Caco-2 (cell line): ENCODE measurements at regions not wholly inside any gene's neighbourhood (a gene's known extent, or its start where the extent isn't known, plus 50 kb on each side); places are given as distances from the start of the nearest gene placed in this dataset.

ENCODE experiments used
- BruUV-seq: library from RNA; stranded (reverse); fragments of 400-500 nt; replicated peaks from 2 replicates; lab custom pipeline; 2021; lab: Mats Ljungman, UMichigan
- CTCF ChIA-PET: fragments of 300-600 bp; sonication (Branson Sonifier 250); formaldehyde crosslinking; loops from one replicate; lab custom pipeline; 2022; ENCODE audit warnings: antibody characterized with exemption; lab: Charles Lee
- POLR2A ChIA-PET: fragments of 300-600 bp; sonication (Branson Sonifier 250); formaldehyde crosslinking; loops from one replicate; lab custom pipeline; 2022; ENCODE audit warnings: antibody characterized with exemption; lab: Charles Lee
- DNase-seq, 2 experiments: peaks; one replicate each; pipeline versions ENCODE4 v3.0.0 to v3.0.0-alpha.2; 2020 to 2022
- H3K27me3 ChIP-seq: replicated peaks from 2 replicates; pipeline ENCODE4 v1.6.0; 2011; ENCODE audit warnings: low read length; ENCODE audit not compliant: control insufficient read depth, insufficient read depth
- H3K36me3 ChIP-seq: 2 replicates; pipeline ENCODE4 v1.5.1; 2011; ENCODE audit warnings: low read length; ENCODE audit not compliant: control insufficient read depth, insufficient read depth
- H3K4me1 ChIP-seq: fragments of 250-450 bp; sonication (Bioruptor Pico); 2 replicates; pipeline ENCODE4 v1.5.1; 2020; ENCODE audit warnings: mild to moderate bottlenecking
- H3K4me3 ChIP-seq: 2 replicates; pipeline ENCODE4 v1.5.1; 2011; ENCODE audit warnings: low read depth, mild to moderate bottlenecking, control low read depth, low read length
- H3K9me3 ChIP-seq: fragments of 250-450 bp; sonication (Bioruptor Pico); 2 replicates; pipeline ENCODE4 v1.5.1; 2020; ENCODE audit warnings: mild to moderate bottlenecking, moderate library complexity
- H3K27ac Mint-ChIP-seq: one replicate; pipeline ENCODE4 v1.8.0; 2022; ENCODE audit warnings: mixed read lengths; ENCODE audit not compliant: unreplicated experiment
- H3K27me3 Mint-ChIP-seq: one replicate; pipeline ENCODE4 v1.8.0; 2022; ENCODE audit warnings: mixed read lengths; ENCODE audit not compliant: insufficient read depth, unreplicated experiment
- H3K36me3 Mint-ChIP-seq: one replicate; pipeline ENCODE4 v1.8.0; 2022; ENCODE audit warnings: mild to moderate bottlenecking, mixed read lengths; ENCODE audit not compliant: insufficient read depth, unreplicated experiment
- H3K4me1 Mint-ChIP-seq: one replicate; pipeline ENCODE4 v1.8.0; 2022; ENCODE audit warnings: low read depth, mixed read lengths; ENCODE audit not compliant: unreplicated experiment
- H3K4me3 Mint-ChIP-seq: one replicate; pipeline ENCODE4 v1.8.0; 2022; ENCODE audit warnings: mild to moderate bottlenecking, moderate library complexity, mixed read lengths; ENCODE audit not compliant: unreplicated experiment
- H3K9me3 Mint-ChIP-seq: one replicate; pipeline ENCODE4 v1.8.0; 2022; ENCODE audit warnings: mixed read lengths; ENCODE audit not compliant: unreplicated experiment
- intact Hi-C: fragments of 100-400 bp; cut with micrococcal nuclease; formaldehyde crosslinking; loops from one replicate; pipeline ENCODE4 v1.10.0; 2022; ENCODE audit not compliant: unreplicated experiment
- TF ChIP-seq, protein P1 (sequence below), 2 experiments: fragments of 200-600 bp in 1 of 2; IDR thresholded peaks; 1 replicate in 1 of 2; 2 replicates in 1 of 2; pipeline versions ENCODE4 v1.5.1 to v1.8.0; 2011 to 2022; ENCODE audit warnings: antibody characterized with exemption in 1 of 2, control low read depth in 1 of 2, inconsistent platforms in 1 of 2, low read depth in 1 of 2, low read length in 1 of 2, mild to moderate bottlenecking in 1 of 2, moderate library complexity in 1 of 2; ENCODE audit not compliant: insufficient read depth in 1 of 2, severe bottlenecking in 1 of 2, unreplicated experiment in 1 of 2

DNA sequence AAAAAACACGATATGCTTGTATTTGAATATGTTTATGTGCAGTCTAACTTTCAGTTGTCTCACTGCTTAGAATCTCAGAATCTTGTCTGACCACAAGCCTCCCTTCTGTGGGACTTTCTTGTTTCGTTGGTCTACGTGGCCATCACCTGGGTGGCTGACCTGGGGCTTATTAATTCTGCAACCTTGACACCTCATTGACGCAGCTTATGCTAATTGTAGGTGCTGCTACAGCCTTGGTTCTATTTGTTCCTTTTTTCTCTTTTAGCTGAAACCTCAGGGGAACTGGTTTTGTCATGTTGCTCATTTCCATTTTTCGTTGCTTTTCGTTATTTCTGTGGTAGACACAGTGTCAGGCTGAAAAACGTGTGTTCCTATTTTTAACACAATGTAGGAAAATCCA is 273.7 kb downstream of the SLC4A3 start:
- ChIA-PET POLR2A (no interaction called here), CTCF (no interaction called here)
- no peak overlapping the region for H3K4me3 ChIP-seq
- no peaks in the 10 kb centered on the region for H3K36me3 ChIP-seq
- no peaks in the 10 kb centered on the region for H3K27me3 ChIP-seq
- Mint-ChIP-seq H3K27me3 (peaks cover 16% of the 10 kb centered on the region), H3K36me3 (no peaks in the 10 kb centered on the region), H3K4me3 (no peak overlapping the region), H3K4me1 (no peaks in the 10 kb centered on the region), H3K27ac (no peak overlapping the region), H3K9me3 (no peaks in the 10 kb centered on the region)
- no peak for DNase-seq
- intact Hi-C loops: no loop called here
- TF ChIP-seq, protein P1, sequence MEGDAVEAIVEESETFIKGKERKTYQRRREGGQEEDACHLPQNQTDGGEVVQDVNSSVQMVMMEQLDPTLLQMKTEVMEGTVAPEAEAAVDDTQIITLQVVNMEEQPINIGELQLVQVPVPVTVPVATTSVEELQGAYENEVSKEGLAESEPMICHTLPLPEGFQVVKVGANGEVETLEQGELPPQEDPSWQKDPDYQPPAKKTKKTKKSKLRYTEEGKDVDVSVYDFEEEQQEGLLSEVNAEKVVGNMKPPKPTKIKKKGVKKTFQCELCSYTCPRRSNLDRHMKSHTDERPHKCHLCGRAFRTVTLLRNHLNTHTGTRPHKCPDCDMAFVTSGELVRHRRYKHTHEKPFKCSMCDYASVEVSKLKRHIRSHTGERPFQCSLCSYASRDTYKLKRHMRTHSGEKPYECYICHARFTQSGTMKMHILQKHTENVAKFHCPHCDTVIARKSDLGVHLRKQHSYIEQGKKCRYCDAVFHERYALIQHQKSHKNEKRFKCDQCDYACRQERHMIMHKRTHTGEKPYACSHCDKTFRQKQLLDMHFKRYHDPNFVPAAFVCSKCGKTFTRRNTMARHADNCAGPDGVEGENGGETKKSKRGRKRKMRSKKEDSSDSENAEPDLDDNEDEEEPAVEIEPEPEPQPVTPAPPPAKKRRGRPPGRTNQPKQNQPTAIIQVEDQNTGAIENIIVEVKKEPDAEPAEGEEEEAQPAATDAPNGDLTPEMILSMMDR (IDR thresholded peaks at IDR 0.05; ENCODE audit: insufficient read depth in 1 of 2, low read depth in 1 of 2, low read length in 1 of 2, severe bottlenecking in 1 of 2, unreplicated experiment in 1 of 2): no peak
- BruUV-seq: no TSS peak
- no peaks in the 10 kb centered on the region for H3K4me1 ChIP-seq
- H3K9me3 ChIP-seq: no peaks in the 10 kb centered on the region

DNA sequence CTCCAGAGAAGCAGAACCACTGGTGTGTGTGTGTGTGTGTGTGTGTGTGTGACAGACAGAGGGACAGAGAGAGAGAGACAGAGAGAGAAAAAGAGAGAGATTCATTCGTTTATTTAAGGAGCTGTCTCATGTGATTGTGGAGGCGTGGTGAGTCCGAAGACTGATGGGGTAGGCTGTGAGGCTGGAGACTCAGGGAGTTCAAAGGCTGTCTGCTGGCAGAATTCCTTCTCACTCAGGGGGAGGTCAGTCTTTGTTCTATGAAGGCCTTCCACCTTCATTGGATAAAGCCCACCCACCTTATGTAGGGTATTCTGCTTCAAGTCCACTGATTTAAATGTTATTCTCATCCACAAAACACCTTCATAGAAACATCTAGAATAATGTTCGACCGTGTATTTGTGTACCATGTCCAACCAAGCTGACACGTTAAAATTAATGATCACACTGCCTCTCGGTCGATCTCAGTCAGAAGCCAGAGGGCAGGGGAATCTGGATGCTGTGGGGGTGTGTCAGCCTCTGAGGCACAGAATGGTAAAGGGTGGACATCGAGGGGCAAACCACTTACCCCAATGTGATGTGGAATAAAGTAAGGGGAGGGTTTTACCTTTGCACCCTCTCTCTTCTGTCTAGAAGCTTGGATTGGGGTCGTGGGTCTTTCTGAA is 275.6 kb downstream of the SLC4A3 start:
- no peaks in the 10 kb centered on the region for H3K9me3 Mint-ChIP-seq
- BruUV-seq: no TSS peak
- H3K4me1 Mint-ChIP-seq: no peaks in the 10 kb centered on the region
- no peak overlapping the region for H3K4me3 Mint-ChIP-seq
- no peak overlapping the region for H3K27ac Mint-ChIP-seq
- no peaks in the 10 kb centered on the region for H3K36me3 ChIP-seq
- no peak overlapping the region for H3K4me3 ChIP-seq
- H3K36me3 Mint-ChIP-seq: no peaks in the 10 kb centered on the region
- no peaks in the 10 kb centered on the region for H3K4me1 ChIP-seq
- intact Hi-C loops: no loop called here
- H3K27me3 Mint-ChIP-seq: peaks cover 18% of the 10 kb centered on the region
- CTCF ChIA-PET: no interaction called here
- no peaks in the 10 kb centered on the region for H3K9me3 ChIP-seq
- no peak for DNase-seq
- POLR2A ChIA-PET: no interaction called here
- TF ChIP-seq, protein P1 (IDR thresholded peaks at IDR 0.05; ENCODE audit: insufficient read depth in 1 of 2, low read depth in 1 of 2, low read length in 1 of 2, severe bottlenecking in 1 of 2, unreplicated experiment in 1 of 2): no peak
- no peaks in the 10 kb centered on the region for H3K27me3 ChIP-seq

DNA sequence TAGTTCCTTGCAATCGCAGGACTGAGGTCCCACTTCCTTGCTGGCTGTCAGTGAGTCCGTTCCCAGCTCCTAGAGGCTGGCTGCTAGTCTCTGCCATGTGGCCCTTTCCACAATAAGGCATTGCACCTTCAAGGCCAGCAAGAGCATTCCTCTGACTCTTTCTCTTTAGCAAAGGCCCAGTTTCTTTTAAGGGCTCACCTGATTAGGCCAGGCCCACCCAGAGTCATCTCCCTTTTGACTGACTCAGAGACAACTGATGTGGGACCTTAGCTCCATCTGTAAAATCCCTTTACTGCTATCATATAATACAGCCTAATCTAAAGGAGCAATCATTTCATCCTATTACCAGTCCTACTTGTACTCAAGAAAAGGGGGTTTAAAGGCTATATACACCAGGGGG is 278.2 kb downstream of the SLC4A3 start:
- H3K4me3 Mint-ChIP-seq: no peak overlapping the region
- no peaks in the 10 kb centered on the region for H3K9me3 ChIP-seq
- intact Hi-C loops: no loop called here
- no peak overlapping the region for H3K27ac Mint-ChIP-seq
- H3K36me3 ChIP-seq: no peaks in the 10 kb centered on the region
- H3K27me3 ChIP-seq: no peaks in the 10 kb centered on the region
- no peaks in the 10 kb centered on the region for H3K4me1 ChIP-seq
- no peak overlapping the region for H3K4me3 ChIP-seq
- no peaks in the 10 kb centered on the region for H3K9me3 Mint-ChIP-seq
- BruUV-seq: no TSS peak
- POLR2A ChIA-PET: no interaction called here
- no peaks in the 10 kb centered on the region for H3K4me1 Mint-ChIP-seq
- peaks cover 22% of the 10 kb centered on the region for H3K27me3 Mint-ChIP-seq
- no peaks in the 10 kb centered on the region for H3K36me3 Mint-ChIP-seq
- DNase-seq: no peak
- CTCF ChIA-PET: no interaction called here
- TF ChIP-seq, protein P1 (IDR thresholded peaks at IDR 0.05; ENCODE audit: insufficient read depth in 1 of 2, low read depth in 1 of 2, low read length in 1 of 2, severe bottlenecking in 1 of 2, unreplicated experiment in 1 of 2): no peak
